ENCODE measurements at regions not wholly inside any gene's neighbourhood (a gene's known extent, or its start where the extent isn't known, plus 50 kb on each side); places are given as distances from the start of the nearest gene placed in this dataset.
"Not testable (repeated sequence)": the region's sequence is repeated elsewhere in the genome, so short reads cannot be mapped to it uniquely, and the experiment has no call there.

DNA sequence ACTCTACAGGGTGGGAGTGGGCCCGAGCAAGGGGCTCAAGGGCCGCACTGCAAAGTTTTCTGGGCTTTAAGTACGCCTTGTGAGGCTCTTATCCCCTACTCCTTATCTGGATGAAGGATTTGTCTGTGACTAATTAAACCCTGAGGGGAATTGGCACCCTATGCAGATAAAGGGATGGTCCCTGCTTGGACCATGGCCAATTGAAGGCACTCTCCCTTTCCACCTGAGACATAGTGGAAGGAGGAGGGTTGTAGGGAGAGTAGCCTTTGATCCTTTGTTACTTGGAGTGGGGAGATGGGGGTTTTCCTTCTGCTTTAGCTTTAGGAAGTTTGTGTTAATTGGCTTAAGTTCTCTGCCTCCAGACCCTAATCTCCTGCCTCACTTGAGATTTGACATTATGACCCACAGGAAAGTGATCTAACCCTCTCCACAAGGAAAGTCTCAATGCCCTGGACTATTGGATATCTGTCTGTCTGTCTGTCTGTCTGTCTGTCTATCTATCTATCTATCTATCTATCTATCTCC is 1158.8 kb upstream of the SORCS1 start:
- Histone ChIP-seq H3K4me1 (ENCODE audit: control insufficient read depth in 5 of 5, insufficient read depth in 5 of 5, low read length in 5 of 5) (no peaks in the 10 kb centered on the region), H3K9ac (ENCODE audit: low read length in 5 of 5) (no peak overlapping the region), H3K36me3 (ENCODE audit: control insufficient read depth in 5 of 5, insufficient read depth in 5 of 5, low read length in 5 of 5) (no peaks in the 10 kb centered on the region), H3K9me3 (ENCODE audit: control insufficient read depth in 5 of 5, low read length in 5 of 5) (no peaks in the 10 kb centered on the region), H3K27me3 (ENCODE audit: control insufficient read depth in 5 of 5, insufficient read depth in 4 of 5, low read length in 5 of 5) (no peaks in the 10 kb centered on the region), H3K4me3 (ENCODE audit: low read depth in 1 of 5, low read length in 5 of 5) (no peak overlapping the region), H3K27ac (ENCODE audit: low read depth, low read length) (no peak overlapping the region)

- H3K36me3 ChIP-seq (ENCODE audit: control insufficient read depth in 5 of 5, insufficient read depth in 5 of 5, low read length in 5 of 5): no peaks in the 10 kb centered on the region
- H3K9me3 ChIP-seq (ENCODE audit: control insufficient read depth in 5 of 5, low read length in 5 of 5): no peaks in the 10 kb centered on the region
- no peak overlapping the region for H3K9ac ChIP-seq (ENCODE audit: low read length in 5 of 5)
- no peaks in the 10 kb centered on the region for H3K27me3 ChIP-seq (ENCODE audit: control insufficient read depth in 5 of 5, insufficient read depth in 4 of 5, low read length in 5 of 5)
- no peaks in the 10 kb centered on the region for H3K4me1 ChIP-seq (ENCODE audit: control insufficient read depth in 5 of 5, insufficient read depth in 5 of 5, low read length in 5 of 5)
- no peak overlapping the region for H3K4me3 ChIP-seq (ENCODE audit: low read depth in 1 of 5, low read length in 5 of 5)
- no peak overlapping the region for H3K27ac ChIP-seq (ENCODE audit: low read depth, low read length)
Measured at GRCh38 chr10:108319434-108320222, 1155.1 kb upstream of the SORCS1 start.

GRCh38 chr10:108315636-108316035 is 1151.1 kb upstream of the SORCS1 start:
- H3K27ac ChIP-seq (ENCODE audit: low read depth, low read length); H3K36me3 ChIP-seq (ENCODE audit: control insufficient read depth in 5 of 5, insufficient read depth in 5 of 5, low read length in 5 of 5); H3K9me3 ChIP-seq (ENCODE audit: control insufficient read depth in 5 of 5, low read length in 5 of 5); H3K4me1 ChIP-seq (ENCODE audit: control insufficient read depth in 5 of 5, insufficient read depth in 5 of 5, low read length in 5 of 5); H3K9ac ChIP-seq (ENCODE audit: low read length in 5 of 5); H3K27me3 ChIP-seq (ENCODE audit: control insufficient read depth in 5 of 5, insufficient read depth in 4 of 5, low read length in 5 of 5); H3K4me3 ChIP-seq (ENCODE audit: low read depth in 1 of 5, low read length in 5 of 5): not testable (repeated sequence)

GRCh38 chr10:108307925-108308312 is 1143.4 kb upstream of the SORCS1 start:
- H3K27me3 ChIP-seq (ENCODE audit: control insufficient read depth in 5 of 5, insufficient read depth in 4 of 5, low read length in 5 of 5): no peaks in the 10 kb centered on the region
- H3K9ac ChIP-seq (ENCODE audit: low read length in 5 of 5): no peak overlapping the region
- H3K36me3 ChIP-seq (ENCODE audit: control insufficient read depth in 5 of 5, insufficient read depth in 5 of 5, low read length in 5 of 5): no peaks in the 10 kb centered on the region
- no peak overlapping the region for H3K27ac ChIP-seq (ENCODE audit: low read depth, low read length)
- no peaks in the 10 kb centered on the region for H3K4me1 ChIP-seq (ENCODE audit: control insufficient read depth in 5 of 5, insufficient read depth in 5 of 5, low read length in 5 of 5)
- H3K4me3 ChIP-seq (ENCODE audit: low read depth in 1 of 5, low read length in 5 of 5): no peak overlapping the region
- no peaks in the 10 kb centered on the region for H3K9me3 ChIP-seq (ENCODE audit: control insufficient read depth in 5 of 5, low read length in 5 of 5)

DNA sequence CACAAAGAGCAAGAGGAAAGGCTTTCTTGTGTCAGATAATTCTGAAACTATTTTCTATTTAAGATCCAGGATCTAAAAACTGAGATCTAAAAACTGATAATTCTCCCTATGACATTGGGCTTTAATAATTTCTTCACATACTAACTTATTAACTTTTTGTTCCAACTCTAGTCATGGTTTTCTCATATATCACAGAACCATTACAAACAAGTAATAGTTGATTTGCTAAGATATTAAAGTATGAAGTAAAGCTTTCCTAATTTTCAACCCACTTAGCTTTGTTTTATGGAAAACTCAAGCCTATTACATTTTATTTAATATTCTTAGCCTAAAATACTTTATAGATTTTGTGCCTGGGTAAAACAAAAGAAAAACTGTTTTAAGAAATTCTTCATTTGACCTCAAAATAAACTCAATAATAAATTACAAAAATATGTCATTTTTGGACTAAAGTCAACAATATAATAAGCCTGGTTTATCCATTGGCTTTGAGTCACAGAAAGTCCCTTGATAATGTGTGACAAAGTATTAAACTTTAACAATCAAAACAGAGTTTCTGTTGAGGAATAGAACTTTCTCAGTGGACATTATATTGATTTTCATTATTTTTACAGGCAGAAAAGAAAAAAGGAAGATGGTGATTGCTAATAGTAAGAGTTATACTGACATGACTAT is 1142.9 kb upstream of the SORCS1 start:
- Histone ChIP-seq H3K9ac (ENCODE audit: low read length in 5 of 5) (no peak overlapping the region), H3K36me3 (ENCODE audit: control insufficient read depth in 5 of 5, insufficient read depth in 5 of 5, low read length in 5 of 5) (no peaks in the 10 kb centered on the region), H3K4me3 (ENCODE audit: low read depth in 1 of 5, low read length in 5 of 5) (no peak overlapping the region)

GRCh38 chr10:108303149-108303548 is 1138.6 kb upstream of the SORCS1 start:
- H3K9me3 ChIP-seq (ENCODE audit: control insufficient read depth in 5 of 5, low read length in 5 of 5): no peaks in the 10 kb centered on the region
- no peak overlapping the region for H3K4me3 ChIP-seq (ENCODE audit: low read depth in 1 of 5, low read length in 5 of 5)
- H3K27me3 ChIP-seq (ENCODE audit: control insufficient read depth in 5 of 5, insufficient read depth in 4 of 5, low read length in 5 of 5): no peaks in the 10 kb centered on the region
- H3K9ac ChIP-seq (ENCODE audit: low read length in 5 of 5): no peak overlapping the region
- no peaks in the 10 kb centered on the region for H3K4me1 ChIP-seq (ENCODE audit: control insufficient read depth in 5 of 5, insufficient read depth in 5 of 5, low read length in 5 of 5)
- no peaks in the 10 kb centered on the region for H3K36me3 ChIP-seq (ENCODE audit: control insufficient read depth in 5 of 5, insufficient read depth in 5 of 5, low read length in 5 of 5)
- H3K27ac ChIP-seq (ENCODE audit: low read depth, low read length): no peak overlapping the region

More for the DNA sequence above, 1142.9 kb upstream of the SORCS1 start:
- H3K27ac ChIP-seq (ENCODE audit: low read depth, low read length): no peak overlapping the region
- no peaks in the 10 kb centered on the region for H3K9me3 ChIP-seq (ENCODE audit: control insufficient read depth in 5 of 5, low read length in 5 of 5)
- H3K4me1 ChIP-seq (ENCODE audit: control insufficient read depth in 5 of 5, insufficient read depth in 5 of 5, low read length in 5 of 5): no peaks in the 10 kb centered on the region
- H3K27me3 ChIP-seq (ENCODE audit: control insufficient read depth in 5 of 5, insufficient read depth in 4 of 5, low read length in 5 of 5): no peaks in the 10 kb centered on the region

- Histone ChIP-seq H3K27me3 (ENCODE audit: control insufficient read depth in 5 of 5, insufficient read depth in 4 of 5, low read length in 5 of 5) (no peaks in the 10 kb centered on the region), H3K4me1 (ENCODE audit: control insufficient read depth in 5 of 5, insufficient read depth in 5 of 5, low read length in 5 of 5) (no peaks in the 10 kb centered on the region), H3K36me3 (ENCODE audit: control insufficient read depth in 5 of 5, insufficient read depth in 5 of 5, low read length in 5 of 5) (no peaks in the 10 kb centered on the region), H3K9ac (ENCODE audit: low read length in 5 of 5) (no peak overlapping the region), H3K27ac (ENCODE audit: low read depth, low read length) (no peak overlapping the region), H3K4me3 (ENCODE audit: low read depth in 1 of 5, low read length in 5 of 5) (no peak overlapping the region), H3K9me3 (ENCODE audit: control insufficient read depth in 5 of 5, low read length in 5 of 5) (no peaks in the 10 kb centered on the region)
Measured at GRCh38 chr10:108301002-108301401, 1136.5 kb upstream of the SORCS1 start.

GRCh38 chr10:108290823-108291222 is 1126.3 kb upstream of the SORCS1 start:
- Histone ChIP-seq H3K27ac (ENCODE audit: low read depth, low read length) (no peak overlapping the region), H3K4me3 (ENCODE audit: low read depth in 1 of 5, low read length in 5 of 5) (no peak overlapping the region), H3K9ac (ENCODE audit: low read length in 5 of 5) (no peak overlapping the region), H3K36me3 (ENCODE audit: control insufficient read depth in 5 of 5, insufficient read depth in 5 of 5, low read length in 5 of 5) (no peaks in the 10 kb centered on the region), H3K9me3 (ENCODE audit: control insufficient read depth in 5 of 5, low read length in 5 of 5) (peaks cover 0 to 5% (median 2%) of the 10 kb centered on the region in 5 donors), H3K4me1 (ENCODE audit: control insufficient read depth in 5 of 5, insufficient read depth in 5 of 5, low read length in 5 of 5) (no peaks in the 10 kb centered on the region), H3K27me3 (ENCODE audit: control insufficient read depth in 5 of 5, insufficient read depth in 4 of 5, low read length in 5 of 5) (no peaks in the 10 kb centered on the region)

- Histone ChIP-seq H3K9ac (ENCODE audit: low read length in 5 of 5) (no peak overlapping the region), H3K27ac (ENCODE audit: low read depth, low read length) (no peak overlapping the region), H3K36me3 (ENCODE audit: control insufficient read depth in 5 of 5, insufficient read depth in 5 of 5, low read length in 5 of 5) (no peaks in the 10 kb centered on the region), H3K27me3 (ENCODE audit: control insufficient read depth in 5 of 5, insufficient read depth in 4 of 5, low read length in 5 of 5) (no peaks in the 10 kb centered on the region), H3K4me1 (ENCODE audit: control insufficient read depth in 5 of 5, insufficient read depth in 5 of 5, low read length in 5 of 5) (peaks cover 0 to 4% (median 0%) of the 10 kb centered on the region in 5 donors), H3K4me3 (ENCODE audit: low read depth in 1 of 5, low read length in 5 of 5) (no peak overlapping the region), H3K9me3 (ENCODE audit: control insufficient read depth in 5 of 5, low read length in 5 of 5) (no peaks in the 10 kb centered on the region)
Measured at GRCh38 chr10:108275895-108276685, 1111.6 kb upstream of the SORCS1 start.
